K562 (cell line): ENCODE measurements at regions not wholly inside any gene's neighbourhood (a gene's known extent, or its start where the extent isn't known, plus 50 kb on each side); places are given as distances from the start of the nearest gene placed in this dataset.

Experiments used
- ATF6 ChIP-seq: sonication (generic); formaldehyde crosslinking; IDR thresholded peaks from 2 replicates; pipeline ENCODE4 v1.4.0; 2020; ENCODE audit warnings: mild to moderate bottlenecking, missing genetic modification reagents
- BRCA1 ChIP-seq, 2 experiments: fragments of 450-650 bp in 1 of 2; sonication (generic) in 1 of 2; formaldehyde crosslinking in 1 of 2; IDR thresholded peaks; 2 replicates each; pipeline versions ENCODE4 v1.5.0 to v1.6.1; 2017 to 2020; ENCODE audit warnings: mild to moderate bottlenecking in 1 of 2, missing genetic modification reagents in 1 of 2
- L3MBTL2 ChIP-seq: fragments of 450-650 bp; IDR thresholded peaks from 2 replicates; pipeline ENCODE4 v1.6.1; 2016; ENCODE audit warnings: mild to moderate bottlenecking, moderate library complexity
- PRMT5 ChIP-seq: sonication (generic); formaldehyde crosslinking; IDR thresholded peaks from 2 replicates; pipeline ENCODE4 v1.5.0; 2020; ENCODE audit warnings: missing genetic modification reagents

GRCh38 chr2:6782517-6783237 is 83.0 kb downstream of the CMPK2 start:
- TF ChIP-seq PRMT5 (no peak), L3MBTL2 (no peak), ATF6 (CRISPR knock-in tag) (no peak), BRCA1 (IDR thresholded peaks at IDR 0.05) (no peak), BRCA1 (CRISPR knock-in tag; IDR thresholded peaks at IDR 0.05) (no peak)
